ENCODE measurements at regions not wholly inside any gene's neighbourhood (a gene's known extent, or its start where the extent isn't known, plus 50 kb on each side); places are given as distances from the start of the nearest gene placed in this dataset.

- TF ChIP-seq FOXP2 (optimal IDR thresholded peaks at IDR 0.05; ENCODE audit: control extremely low read depth, extremely low read length, insufficient read depth) (no peak), POLR2AphosphoS5 (IDR thresholded peaks at IDR 0.05; ENCODE audit: borderline replicate concordance, low read depth, low read length) (no peak)
These were observed 808.7 kb upstream of the CDH10 start for GRCh38 chr5:25453500-25453899.

All from SK-N-MC (cell line).